GM12864 (cell line): ENCODE measurements at regions not wholly inside any gene's neighbourhood (a gene's known extent, or its start where the extent isn't known, plus 50 kb on each side); places are given as distances from the start of the nearest gene placed in this dataset.

Experiments used
- DNase-seq: peaks from one replicate; pipeline ENCODE4 v3.0.0-alpha.2; 2011; ENCODE audit warnings: low read depth
- H3K4me3 ChIP-seq: 2 replicates; pipeline ENCODE4 v1.5.1; 2011; ENCODE audit warnings: mild to moderate bottlenecking, low read depth, low read length, control low read depth
- CTCF ChIP-seq: IDR thresholded peaks from 2 replicates; pipeline ENCODE4 v1.5.1; 2011; ENCODE audit warnings: low read depth, mild to moderate bottlenecking, moderate library complexity, low read length, control low read depth, inconsistent platforms; ENCODE audit errors: missing control alignments

- H3K4me3 ChIP-seq, result no peak overlapping the region
- DNase-seq, result no peak
- TF ChIP-seq CTCF, result no peak
Measured at GRCh38 chr10:130767116-130767730, 544.3 kb downstream of the TCERG1L start.

GRCh38 chr10:130769146-130770017 lies 542.1 kb downstream of the TCERG1L start:
- no peak overlapping the region for H3K4me3 ChIP-seq
- DNase-seq, result no peak
- no peak for TF ChIP-seq CTCF

GRCh38 chr10:130770018-130770630 lies 541.4 kb downstream of the TCERG1L start:
- H3K4me3 ChIP-seq, result no peak overlapping the region
- no peak for DNase-seq
- no peak for TF ChIP-seq CTCF

GRCh38 chr10:130771491-130771946 lies 540.0 kb downstream of the TCERG1L start:
- DNase-seq, result no peak
- H3K4me3 ChIP-seq, result no peak overlapping the region
- TF ChIP-seq CTCF, result no peak

- no peak for TF ChIP-seq CTCF
- H3K4me3 ChIP-seq, result no peak overlapping the region
- DNase-seq, result no peak
Measured at GRCh38 chr10:130772056-130772455, 539.5 kb downstream of the TCERG1L start.

- no peak for TF ChIP-seq CTCF
- H3K4me3 ChIP-seq, result no peak overlapping the region
Measured at GRCh38 chr10:130772676-130773075, 538.8 kb downstream of the TCERG1L start.

More at GRCh38 chr10:130772676-130773075, 538.8 kb downstream of the TCERG1L start:
- DNase-seq, result no peak
